WTC11 (cell line): ENCODE measurements at regions not wholly inside any gene's neighbourhood (a gene's known extent, or its start where the extent isn't known, plus 50 kb on each side); places are given as distances from the start of the nearest gene placed in this dataset.

ENCODE experiments used
- AFF4 ChIP-seq: sonication (generic); formaldehyde crosslinking; IDR thresholded peaks from 2 replicates; pipeline ENCODE4 v1.8.1; 2023; ENCODE audit warnings: mild to moderate bottlenecking, missing genetic modification reagents, borderline replicate concordance
- CBFB ChIP-seq: sonication (generic); formaldehyde crosslinking; IDR thresholded peaks from 2 replicates; pipeline ENCODE4 v1.8.1; 2022; ENCODE audit warnings: mild to moderate bottlenecking, low read depth, missing genetic modification reagents
- CREB1 ChIP-seq: sonication (generic); formaldehyde crosslinking; IDR thresholded peaks from 2 replicates; pipeline ENCODE4 v1.8.0; 2023; ENCODE audit warnings: mild to moderate bottlenecking, missing genetic modification reagents
- CTCF ChIP-seq: fragments of 200-600 bp; IDR thresholded peaks from 2 replicates; pipeline ENCODE4 v1.8.0; 2022; ENCODE audit warnings: antibody characterized with exemption
- JUN ChIP-seq: sonication (generic); formaldehyde crosslinking; IDR thresholded peaks from 2 replicates; pipeline ENCODE4 v1.8.0; 2023; ENCODE audit warnings: mild to moderate bottlenecking, missing genetic modification reagents
- NR2C2 ChIP-seq: sonication (generic); formaldehyde crosslinking; IDR thresholded peaks from 2 replicates; pipeline ENCODE4 v1.8.0; 2022; ENCODE audit warnings: mild to moderate bottlenecking, missing genetic modification reagents

GRCh38 chr5:74237571-74238145 lies 402.9 kb downstream of the ENC1 start:
- TF ChIP-seq CBFB (CRISPR knock-in tag) (no peak), CTCF (no peak), CREB1 (CRISPR knock-in tag) (no peak), JUN (CRISPR knock-in tag) (no peak), NR2C2 (CRISPR knock-in tag) (no peak), AFF4 (CRISPR knock-in tag) (no peak)
